Gastrocnemius medialis (tissue), 4 donors: ENCODE measurements at regions not wholly inside any gene's neighbourhood (a gene's known extent, or its start where the extent isn't known, plus 50 kb on each side); places are given as distances from the start of the nearest gene placed in this dataset.
A peak's percentile ranks its signal among the peaks of the same experiment; 100 is the strongest.

Experiments
- ATAC-seq, 2 donors: fragments of 150-250 bp; one replicate each; pipeline ENCODE4 v1.9.1; 2016
- DNase-seq, 2 donors: peaks; one replicate each; pipeline ENCODE4 v3.0.0-alpha.2; 2019
- H3K27ac ChIP-seq, 4 donors: fragments of 200-600 bp; sonication (generic); 1 replicate in 1 of 4; 2 replicates in 3 of 4; pipeline ENCODE4 v1.5.1; 2016 to 2018; ENCODE audit warnings: mild to moderate bottlenecking in 2 of 4, moderate library complexity in 1 of 4
- H3K27me3 ChIP-seq, 3 donors: fragments of 200-600 bp; sonication (generic) in 2 of 3; 1 replicate in 1 of 3; 2 replicates in 2 of 3; pipeline versions ENCODE4 v1.5.1 to v1.6.0; 2016 to 2019; ENCODE audit warnings: mild to moderate bottlenecking in 1 of 3, moderate library complexity in 1 of 3
- H3K36me3 ChIP-seq, 2 donors: fragments of 200-600 bp; sonication (generic) in 1 of 2; one replicate each; pipeline ENCODE4 v1.5.1; 2017 to 2018
- H3K4me1 ChIP-seq, 2 donors: fragments of 200-600 bp; sonication (generic) in 1 of 2; one replicate each; pipeline ENCODE4 v1.5.1; 2016 to 2017; ENCODE audit warnings: mild to moderate bottlenecking in 2 of 2
- H3K4me3 ChIP-seq, 4 donors: fragments of 200-600 bp; sonication (generic) in 3 of 4; 1 replicate in 1 of 4; 2 replicates in 3 of 4; pipeline ENCODE4 v1.5.1; 2016 to 2019; ENCODE audit warnings: mild to moderate bottlenecking in 2 of 4
- H3K9me3 ChIP-seq, 3 donors: fragments of 200-600 bp; sonication (generic) in 2 of 3; 1 replicate in 1 of 3; 2 replicates in 2 of 3; pipeline ENCODE4 v1.5.1; 2016 to 2019
- CTCF ChIP-seq, 5 experiments: fragments of 450-650 bp in 3 of 5; fragments of 200-600 bp in 2 of 5; sonication (generic) in 2 of 5; IDR thresholded peaks in 4 of 5; conservative IDR thresholded peaks in 1 of 5; 1 replicate in 4 of 5; 2 replicates in 1 of 5; pipeline ENCODE4 v1.5.1; 2016 to 2019; ENCODE audit warnings: antibody characterized with exemption in 5 of 5, mild to moderate bottlenecking in 3 of 5, moderate library complexity in 3 of 5
- POLR2A ChIP-seq, 2 donors: fragments of 450-650 bp; IDR thresholded peaks; one replicate each; pipeline ENCODE4 v1.6.1; 2017; ENCODE audit warnings: antibody characterized with exemption in 2 of 2, mild to moderate bottlenecking in 2 of 2, moderate library complexity in 2 of 2
- in situ Hi-C, 4 donors: fragments of 200-750 bp; cut with MboI; loops; one replicate each; pipeline versions ENCODE4 v1.15.0 to v1.8.0; 2017; ENCODE audit warnings: low sequenced_read_pairs in 4 of 4
- intact Hi-C: fragments of 100-400 bp; cut with DNase I; formaldehyde crosslinking; loops from one replicate; pipeline ENCODE4 v1.15.1; 2023; ENCODE audit warnings: low total_unique reads

- intact Hi-C loops (loop anchor here (10.0 kb wide), 1 partner anchor 850 kb away; the partner anchor contains the start of gene ADCY2), in situ Hi-C loops (loop anchor here in 1 of 4 donors (10.0 kb wide), 1 partner anchor 90 kb away; no protein-coding TSS in a partner anchor)
- ATAC-seq: peak; percentile 9 to 26
- no peak for DNase-seq
- H3K4me1 ChIP-seq: peaks cover 31 to 55% of the 10 kb centered on the region in 2 donors
- no peak for TF ChIP-seq CTCF (IDR thresholded peaks at IDR 0.05 in 4 of 5, conservative IDR thresholded peaks at IDR 0.05 in 1 of 5)
- TF ChIP-seq POLR2A (IDR thresholded peaks at IDR 0.05): no peak
- H3K4me3 ChIP-seq: peak overlapping the region in 1 of 4 donors; percentile 34
- no peaks in the 10 kb centered on the region for H3K9me3 ChIP-seq
- no peaks in the 10 kb centered on the region for H3K27me3 ChIP-seq
- no peaks in the 10 kb centered on the region for H3K36me3 ChIP-seq
- peak overlapping the region; percentile 80 to 89 (median 85) for H3K27ac ChIP-seq
These were observed 87.7 kb downstream of the NSUN2 start for GRCh38 chr5:6545036-6545693.

GRCh38 chr5:6544561-6544935, 88.3 kb downstream of the NSUN2 start:
- Histone ChIP-seq H3K4me3 (no peak overlapping the region), H3K4me1 (peaks cover 38 to 61% of the 10 kb centered on the region in 2 donors), H3K27ac (peak overlapping the region in 3 of 4 donors; percentile 80 to 88 (median 82)), H3K9me3 (no peaks in the 10 kb centered on the region), H3K27me3 (no peaks in the 10 kb centered on the region), H3K36me3 (no peaks in the 10 kb centered on the region)
- no peak for DNase-seq
- in situ Hi-C loops (loop anchor here in 1 of 4 donors (10.0 kb wide), 1 partner anchor 90 kb away; no protein-coding TSS in a partner anchor), intact Hi-C loops (loop anchor here (10.0 kb wide), 1 partner anchor 850 kb away; the partner anchor contains the start of gene ADCY2)
- ATAC-seq: no peak
- TF ChIP-seq CTCF (IDR thresholded peaks at IDR 0.05 in 4 of 5, conservative IDR thresholded peaks at IDR 0.05 in 1 of 5) (no peak), POLR2A (IDR thresholded peaks at IDR 0.05) (no peak)
